ENCODE measurements at regions not wholly inside any gene's neighbourhood (a gene's known extent, or its start where the extent isn't known, plus 50 kb on each side); places are given as distances from the start of the nearest gene placed in this dataset.

DNA sequence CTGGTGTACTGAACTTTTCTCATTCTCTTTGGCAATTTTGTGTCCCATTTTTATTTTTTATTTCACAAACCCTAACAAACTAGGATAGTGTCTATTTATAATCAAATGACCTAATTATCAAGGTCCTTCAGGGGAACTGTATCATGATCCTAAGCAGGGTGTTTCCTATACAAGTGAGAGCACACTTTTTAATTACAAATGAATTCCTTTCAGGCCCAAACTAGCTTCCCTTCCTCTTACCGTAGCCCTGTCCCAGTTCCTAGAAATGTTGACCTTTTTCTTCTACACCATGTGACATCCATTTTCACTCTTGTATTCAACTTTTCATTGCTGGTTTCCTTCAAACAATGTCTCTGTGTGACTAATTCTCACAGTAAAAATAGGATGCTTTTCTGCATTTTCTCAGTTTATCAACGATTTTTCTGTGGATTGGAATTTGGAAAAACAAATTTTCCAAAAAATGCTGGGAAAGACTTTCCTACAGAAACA, 411.4 kb downstream of the CCDC91 start:
- no peak for DNase-seq (ENCODE audit: low read depth in 2 of 2)

DNA sequence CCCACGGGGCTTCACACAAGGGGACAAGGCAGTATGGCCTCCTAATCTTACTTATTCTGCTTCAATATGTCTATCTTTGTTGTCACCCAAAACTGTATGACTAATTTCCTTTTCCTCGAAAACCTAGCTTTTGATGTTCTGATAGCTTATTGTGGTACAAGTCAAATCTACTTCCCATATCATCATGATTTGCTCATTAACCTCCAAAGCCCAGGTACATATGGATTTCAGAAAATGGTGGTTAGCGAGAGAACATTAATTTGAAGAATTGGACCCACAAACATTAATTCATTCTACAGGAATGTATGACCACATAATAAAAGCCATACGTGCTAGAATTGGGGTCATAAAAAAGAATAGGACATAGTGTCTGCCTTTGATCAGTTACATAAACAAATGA, 412.5 kb downstream of the CCDC91 start:
- DNase-seq (ENCODE audit: low read depth in 2 of 2) = no peak

GRCh38 chr12:28603239-28603638, 413.0 kb downstream of the CCDC91 start:
- no peak for DNase-seq (ENCODE audit: low read depth in 2 of 2)

DNA sequence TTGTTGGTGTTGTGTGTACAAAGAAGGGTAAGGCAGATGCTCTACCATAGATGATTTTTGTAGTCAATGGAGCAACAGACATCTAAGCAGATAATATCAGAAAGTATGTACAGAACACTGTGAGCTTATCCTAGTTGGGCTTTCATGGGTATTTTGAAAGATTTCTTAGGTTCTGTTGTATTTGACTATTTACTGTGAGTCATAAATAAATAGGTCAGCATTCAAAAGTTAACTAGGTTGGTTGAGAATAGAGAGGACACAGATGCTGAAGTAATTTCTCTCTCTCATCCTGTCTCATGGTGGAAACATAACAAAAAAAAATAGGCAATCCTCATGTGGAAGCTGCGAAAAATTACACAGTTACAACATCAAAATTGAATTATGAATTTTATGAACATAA, 413.5 kb downstream of the CCDC91 start:
- DNase-seq (ENCODE audit: low read depth in 2 of 2) = no peak

DNA sequence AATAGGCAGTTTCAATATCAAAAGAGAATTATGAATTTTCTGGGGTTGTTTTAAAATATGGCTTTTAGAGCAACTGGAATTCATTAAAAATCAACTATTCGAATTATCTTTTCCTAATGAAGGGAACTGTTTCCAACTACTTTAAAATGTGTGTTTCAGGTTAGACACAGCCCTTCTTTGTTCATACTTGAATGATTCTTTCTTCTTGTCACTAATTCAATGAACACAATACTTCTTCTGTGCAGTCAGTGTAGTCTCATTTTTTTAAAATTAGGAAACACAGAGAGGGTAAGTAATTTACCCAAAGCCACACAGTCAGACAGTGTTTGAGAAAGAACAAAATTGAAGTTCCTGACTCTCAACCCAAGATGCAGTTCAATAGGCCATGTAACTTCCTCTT, 414.0 kb downstream of the CCDC91 start:
- no peak for DNase-seq (ENCODE audit: low read depth in 2 of 2)

DNA sequence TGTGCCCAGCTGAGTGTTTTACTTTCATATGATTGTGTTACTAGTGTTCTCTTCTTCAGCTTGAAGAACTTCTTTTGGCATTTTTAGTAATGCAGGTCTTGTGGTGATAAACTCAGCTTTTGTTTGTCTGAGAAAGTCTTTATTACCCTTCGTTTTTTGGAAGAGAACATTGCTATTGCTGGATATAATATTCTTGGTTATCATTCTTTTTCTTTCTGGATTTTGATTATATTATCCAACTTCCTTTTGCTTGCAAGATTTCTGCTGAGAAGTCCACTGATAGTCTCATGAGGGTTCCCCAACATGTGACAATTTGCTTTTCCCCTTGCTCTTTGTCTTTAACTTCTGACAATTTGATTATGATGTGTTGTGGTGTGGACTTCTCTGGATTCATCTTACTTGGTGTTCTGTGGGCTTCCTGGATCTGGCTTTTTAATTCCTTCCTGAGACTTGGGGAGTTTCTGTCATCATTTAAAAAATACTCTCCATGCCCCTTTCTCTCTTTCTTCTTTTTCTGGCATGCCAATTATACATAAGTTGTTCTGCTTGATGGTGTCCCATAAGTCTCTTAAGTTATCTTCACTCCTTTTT, 416.8 kb downstream of the CCDC91 start:
- no peak for DNase-seq (ENCODE audit: low read depth in 2 of 2)

GRCh38 chr12:28610401-28611114, 420.3 kb downstream of the CCDC91 start:
- DNase-seq (ENCODE audit: low read depth in 2 of 2) = no peak

- peak; percentile 69 to 73 for DNase-seq (ENCODE audit: low read depth in 2 of 2)
Measured at GRCh38 chr12:28611115-28611435, 420.8 kb downstream of the CCDC91 start.

DNA sequence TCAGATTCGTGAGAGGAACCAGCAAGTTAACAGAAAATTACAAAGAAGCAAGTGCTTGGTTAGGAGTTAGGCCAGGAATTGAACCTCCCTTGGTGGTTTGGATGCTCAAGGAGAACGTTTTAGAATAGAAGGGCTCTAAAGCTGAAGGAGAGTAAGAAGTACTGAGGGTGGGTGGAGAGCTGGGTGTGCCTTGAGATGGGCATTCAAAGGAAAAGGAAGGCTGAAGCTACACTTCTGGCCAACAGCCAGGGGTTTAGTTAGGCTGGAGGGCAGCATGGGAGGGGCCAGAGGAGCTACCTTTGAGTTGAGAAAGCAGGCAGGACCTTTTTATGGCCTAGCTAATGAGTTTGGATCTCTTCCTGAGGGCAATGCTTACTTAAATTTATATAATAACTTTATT, 421.2 kb downstream of the CCDC91 start:
- DNase-seq (ENCODE audit: low read depth in 2 of 2) = no peak

- DNase-seq (ENCODE audit: low read depth in 2 of 2) = no peak
Measured at GRCh38 chr12:28618171-28618570, 427.9 kb downstream of the CCDC91 start.

- DNase-seq (ENCODE audit: low read depth in 2 of 2) = no peak
Measured at GRCh38 chr12:28618772-28619171, 428.5 kb downstream of the CCDC91 start.

DNA sequence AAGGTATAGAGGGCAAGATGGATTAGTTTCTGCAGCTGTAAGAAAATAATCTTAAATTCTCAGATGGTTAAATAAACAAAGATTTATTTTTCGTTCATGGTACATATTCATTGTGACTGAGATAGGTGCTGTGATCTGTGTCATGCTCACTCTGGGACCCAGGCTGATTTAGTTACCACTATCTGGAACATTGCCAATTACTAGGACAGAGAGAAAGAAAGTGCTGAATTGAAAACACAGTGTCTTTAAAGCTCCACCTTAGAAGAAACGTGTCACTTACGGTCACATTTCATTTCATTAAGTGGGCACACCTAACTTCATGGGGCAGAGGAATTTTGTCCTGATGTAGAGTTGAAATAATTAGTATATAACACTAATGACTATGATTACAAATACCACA, 430.0 kb downstream of the CCDC91 start:
- DNase-seq (ENCODE audit: low read depth in 2 of 2) = no peak

DNA sequence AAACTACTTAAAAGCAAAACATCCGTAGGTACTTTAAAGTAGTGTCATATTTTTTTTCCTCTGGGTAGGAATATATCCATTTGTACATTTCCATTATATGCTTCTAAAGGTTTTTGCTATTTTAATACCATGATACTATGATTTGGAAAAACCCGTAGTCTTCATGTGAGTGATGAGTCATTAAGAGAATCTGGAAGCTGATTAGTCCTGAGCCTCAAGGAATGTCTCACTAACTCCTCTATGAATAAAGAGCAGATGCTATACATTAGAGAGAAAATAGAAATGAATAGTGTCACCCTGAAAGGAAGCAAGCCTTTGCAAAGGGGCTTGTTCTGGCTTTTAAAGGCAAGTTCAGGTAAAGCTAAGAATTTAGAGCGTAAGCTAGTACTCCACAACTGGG, 432.1 kb downstream of the CCDC91 start:
- peak; percentile 57 to 62 for DNase-seq (ENCODE audit: low read depth in 2 of 2)

DNA sequence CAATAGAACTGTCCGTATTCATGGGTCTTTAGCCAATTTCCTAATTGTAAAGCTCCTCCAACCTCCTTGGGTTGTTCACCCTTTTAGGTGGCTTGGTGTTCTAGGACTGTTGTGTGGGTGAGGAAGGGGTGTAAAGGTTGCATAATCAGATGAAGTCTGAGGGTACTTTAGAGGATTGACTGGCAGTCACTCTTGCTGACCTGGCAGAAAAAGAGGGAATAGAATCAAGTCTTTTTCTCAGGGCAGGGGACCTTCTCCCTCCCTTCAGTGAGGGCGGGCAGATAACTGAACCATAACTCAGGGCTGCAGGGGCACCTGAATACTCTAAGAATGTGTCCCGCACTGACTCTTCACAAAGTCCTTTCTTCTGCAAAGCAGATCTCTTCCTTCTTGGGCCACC, 436.2 kb downstream of the CCDC91 start:
- no peak for DNase-seq (ENCODE audit: low read depth in 2 of 2)

DNA sequence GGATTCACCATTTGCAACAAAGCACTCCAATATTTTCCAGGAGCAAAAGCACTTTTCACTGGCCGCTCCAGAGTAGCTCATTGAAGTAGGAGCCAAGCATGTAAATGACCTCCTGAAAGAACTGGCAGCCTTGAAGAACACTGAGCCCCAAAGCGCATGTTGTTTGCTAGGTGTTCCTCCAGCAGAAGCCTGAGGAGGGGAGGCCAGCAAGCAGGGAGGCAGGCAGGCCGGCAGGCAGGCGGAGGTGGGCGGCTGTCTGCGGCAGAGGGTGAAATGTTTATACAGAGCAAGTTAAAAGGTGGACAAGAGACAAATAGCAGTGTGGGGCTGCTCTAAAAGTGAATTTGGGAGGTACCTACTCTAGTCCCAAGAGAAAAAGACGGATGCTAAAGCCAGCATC, 439.4 kb downstream of the CCDC91 start:
- DNase-seq (ENCODE audit: low read depth in 2 of 2) = no peak

DNA sequence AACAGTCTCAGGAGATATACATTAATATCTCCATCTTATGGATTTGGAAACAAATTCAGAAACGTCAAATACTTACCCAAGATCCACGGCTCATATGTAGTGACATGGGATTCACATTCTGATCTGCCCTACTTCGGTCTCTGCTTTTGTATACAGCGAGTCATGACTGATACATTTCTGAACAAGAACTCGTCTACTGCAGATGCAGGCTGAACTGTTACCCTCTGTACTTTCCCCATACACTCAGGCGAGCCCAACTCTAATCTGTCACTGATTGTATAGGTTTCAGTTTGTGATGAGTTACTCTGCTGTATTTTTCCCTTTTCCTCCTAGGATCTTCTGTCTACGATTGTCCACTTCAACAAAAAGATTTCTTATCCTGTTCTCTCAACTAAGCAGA, 441.6 kb downstream of the CCDC91 start:
- DNase-seq (ENCODE audit: low read depth in 2 of 2) = no peak

DNA sequence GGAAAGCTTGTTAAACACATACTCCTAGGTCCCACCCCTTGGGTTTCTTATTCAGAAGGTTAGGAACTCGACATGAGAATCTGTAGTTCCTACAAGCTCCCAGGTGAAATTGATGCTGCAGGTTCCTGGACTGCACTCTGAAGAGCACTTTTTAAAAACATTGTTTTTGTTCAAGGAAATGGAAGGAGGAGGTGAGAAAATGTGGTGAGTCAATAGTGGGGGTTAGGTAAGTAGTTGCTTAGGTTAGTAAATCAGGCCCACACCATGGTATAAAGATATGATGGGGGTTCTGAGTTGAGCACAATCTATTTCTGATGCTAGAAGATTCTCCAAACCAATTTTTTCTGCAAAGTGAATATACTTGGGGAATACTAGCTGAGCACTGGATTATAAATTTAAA, 450.3 kb downstream of the CCDC91 start:
- DNase-seq (ENCODE audit: low read depth in 2 of 2) = no peak

GRCh38 chr12:28645436-28645835, 455.2 kb downstream of the CCDC91 start:
- no peak for DNase-seq (ENCODE audit: low read depth in 2 of 2)

- DNase-seq (ENCODE audit: low read depth in 2 of 2) = no peak
Measured at GRCh38 chr12:28645891-28646290, 455.6 kb downstream of the CCDC91 start.

- DNase-seq (ENCODE audit: low read depth in 2 of 2) = no peak
Measured at GRCh38 chr12:28650906-28651305, 460.6 kb downstream of the CCDC91 start.

GRCh38 chr12:28652239-28652638, 462.0 kb downstream of the CCDC91 start:
- no peak for DNase-seq (ENCODE audit: low read depth in 2 of 2)

- no peak for DNase-seq (ENCODE audit: low read depth in 2 of 2)
Measured at GRCh38 chr12:28681980-28682379, 467.1 kb upstream of the FAR2 start.

- peak in 1 of 2 experiments; percentile 5 for DNase-seq (ENCODE audit: low read depth in 2 of 2)
Measured at GRCh38 chr12:28683366-28683765, 465.7 kb upstream of the FAR2 start.

Measured in fibroblast of skin of left quadriceps (primary cell).